HFFc6 (cell line): ENCODE measurements at regions not wholly inside any gene's neighbourhood (a gene's known extent, or its start where the extent isn't known, plus 50 kb on each side); places are given as distances from the start of the nearest gene placed in this dataset.

ENCODE experiments used
- DNase-seq: peaks from one replicate; pipeline ENCODE4 v3.0.0-alpha.2; 2018
- H3K27ac Mint-ChIP-seq: 2 replicates; pipeline ENCODE4 v1.8.0; 2020; ENCODE audit warnings: mild to moderate bottlenecking, mixed read lengths
- H3K27me3 Mint-ChIP-seq: 2 replicates; pipeline ENCODE4 v1.8.0; 2021; ENCODE audit warnings: mild to moderate bottlenecking, moderate library complexity, mixed read lengths; ENCODE audit not compliant: insufficient read depth
- H3K36me3 Mint-ChIP-seq: 2 replicates; pipeline ENCODE4 v1.8.0; 2021; ENCODE audit warnings: low read depth, mixed read lengths
- H3K4me1 Mint-ChIP-seq: 2 replicates; pipeline ENCODE4 v1.8.0; 2020; ENCODE audit warnings: low read depth, mixed read lengths
- H3K4me3 Mint-ChIP-seq: 2 replicates; pipeline ENCODE4 v1.8.0; 2020; ENCODE audit warnings: mild to moderate bottlenecking, moderate library complexity, mixed read lengths
- H3K9me3 Mint-ChIP-seq: 2 replicates; pipeline ENCODE4 v1.8.0; 2020; ENCODE audit warnings: mild to moderate bottlenecking, mixed read lengths
- CTCF ChIP-seq: fragments of 200-600 bp; sonication (generic); IDR thresholded peaks from 2 replicates; pipeline ENCODE4 v1.5.0; 2021; ENCODE audit warnings: antibody characterized with exemption, mild to moderate bottlenecking

GRCh38 chr5:92525131-92525530 is 1055.9 kb downstream of the NR2F1-AS1 start:
- Mint-ChIP-seq H3K9me3 (no peaks in the 10 kb centered on the region), H3K36me3 (peaks cover 4% of the 10 kb centered on the region; the same call in 1 of the 2 replicates), H3K4me3 (no peak overlapping the region), H3K27ac (no peak overlapping the region), H3K27me3 (no peaks in the 10 kb centered on the region), H3K4me1 (peaks cover 27% of the 10 kb centered on the region)
- TF ChIP-seq CTCF, result no peak
- DNase-seq, result no peak

- peaks cover 27% of the 10 kb centered on the region for H3K4me1 Mint-ChIP-seq
- H3K9me3 Mint-ChIP-seq, result no peaks in the 10 kb centered on the region
- H3K36me3 Mint-ChIP-seq, result no peaks in the 10 kb centered on the region
- TF ChIP-seq CTCF, result no peak
- H3K27ac Mint-ChIP-seq, result no peak overlapping the region
- DNase-seq, result no peak
- H3K4me3 Mint-ChIP-seq, result no peak overlapping the region
- no peaks in the 10 kb centered on the region; the same call in 1 of the 2 replicates for H3K27me3 Mint-ChIP-seq
Observed at GRCh38 chr5:92519811-92520632, 1061.0 kb downstream of the NR2F1-AS1 start.

GRCh38 chr5:92518318-92518904 is 1062.6 kb downstream of the NR2F1-AS1 start:
- Mint-ChIP-seq H3K27me3 (no peaks in the 10 kb centered on the region; the same call in 1 of the 2 replicates), H3K4me3 (peak overlapping the region; percentile 25), H3K36me3 (peaks cover 2% of the 10 kb centered on the region; the same call in 1 of the 2 replicates), H3K9me3 (peaks cover 10% of the 10 kb centered on the region), H3K4me1 (peaks cover 34% of the 10 kb centered on the region), H3K27ac (no peak overlapping the region)
- peak; percentile 83 for TF ChIP-seq CTCF
- peak; percentile 64 for DNase-seq

GRCh38 chr5:92514896-92515295 is 1066.1 kb downstream of the NR2F1-AS1 start:
- DNase-seq, result no peak
- no peak overlapping the region for H3K27ac Mint-ChIP-seq
- H3K9me3 Mint-ChIP-seq, result peaks cover 32% of the 10 kb centered on the region
- no peak for TF ChIP-seq CTCF
- H3K4me1 Mint-ChIP-seq, result peaks cover 32% of the 10 kb centered on the region
- H3K36me3 Mint-ChIP-seq, result peaks cover 19% of the 10 kb centered on the region
- no peaks in the 10 kb centered on the region; the same call in 1 of the 2 replicates for H3K27me3 Mint-ChIP-seq
- H3K4me3 Mint-ChIP-seq, result no peak overlapping the region

- Mint-ChIP-seq H3K27me3 (no peaks in the 10 kb centered on the region; the same call in 1 of the 2 replicates), H3K4me1 (peaks cover 16% of the 10 kb centered on the region), H3K4me3 (no peak overlapping the region), H3K36me3 (peaks cover 31% of the 10 kb centered on the region), H3K27ac (no peak overlapping the region), H3K9me3 (peaks cover 45% of the 10 kb centered on the region)
- no peak for TF ChIP-seq CTCF
- no peak for DNase-seq
Observed at GRCh38 chr5:92513067-92513466, 1068.0 kb downstream of the NR2F1-AS1 start.
